CD4-positive, alpha-beta T cell treated with Interleukin-10 for 1 hour (primary cell): ENCODE measurements at regions not wholly inside any gene's neighbourhood (a gene's known extent, or its start where the extent isn't known, plus 50 kb on each side); places are given as distances from the start of the nearest gene placed in this dataset.

ENCODE experiments used
- DNase-seq: peaks from one replicate; pipeline ENCODE4 v3.0.0-alpha.2; 2020

DNA sequence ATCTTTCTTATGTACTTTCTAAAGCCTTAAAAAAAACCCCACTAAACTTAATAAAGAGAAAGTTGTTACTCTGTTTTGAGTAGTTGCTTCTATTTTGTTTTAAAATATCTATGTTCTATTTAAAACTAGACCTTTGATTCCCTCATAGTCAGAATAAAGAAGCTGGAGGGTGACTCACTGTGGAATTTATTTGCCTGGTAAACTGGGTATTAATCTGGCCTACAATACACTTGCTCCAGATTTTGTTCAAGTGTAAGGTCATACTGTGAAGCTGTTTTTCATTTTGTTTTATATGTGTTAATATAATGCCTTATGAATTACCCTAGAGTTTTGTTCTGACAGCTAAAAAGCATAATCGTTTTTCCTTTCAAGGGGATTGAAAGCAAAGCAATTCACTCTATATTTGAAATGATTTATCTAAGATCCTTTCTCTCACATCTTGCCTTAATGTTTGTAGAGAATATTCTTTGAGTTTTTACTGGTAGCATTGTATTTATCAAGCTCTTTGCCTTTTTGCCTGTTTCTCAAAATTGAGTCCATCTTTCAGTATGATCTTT, 277.4 kb upstream of the PITX2 start:
- no peak for DNase-seq

DNA sequence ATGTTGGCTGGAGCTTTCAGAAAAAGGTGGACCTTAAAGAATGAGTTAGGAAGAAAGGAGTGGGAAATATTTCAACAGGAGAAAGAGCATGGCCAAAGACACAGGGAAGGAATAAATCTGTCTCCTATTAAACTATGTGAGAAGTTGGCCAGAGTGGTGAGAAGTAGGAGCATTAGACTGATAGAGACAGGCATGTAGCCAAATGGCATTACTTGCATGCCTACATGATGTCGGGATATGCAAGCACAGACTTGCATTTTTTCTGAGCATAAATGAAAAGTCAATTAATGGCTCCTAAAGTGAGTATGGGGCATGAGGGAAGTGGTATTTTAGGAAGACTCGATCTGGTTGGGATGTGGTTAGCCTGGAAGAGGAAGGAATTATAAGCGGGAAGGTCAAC, 279.6 kb upstream of the PITX2 start:
- DNase-seq = no peak

DNA sequence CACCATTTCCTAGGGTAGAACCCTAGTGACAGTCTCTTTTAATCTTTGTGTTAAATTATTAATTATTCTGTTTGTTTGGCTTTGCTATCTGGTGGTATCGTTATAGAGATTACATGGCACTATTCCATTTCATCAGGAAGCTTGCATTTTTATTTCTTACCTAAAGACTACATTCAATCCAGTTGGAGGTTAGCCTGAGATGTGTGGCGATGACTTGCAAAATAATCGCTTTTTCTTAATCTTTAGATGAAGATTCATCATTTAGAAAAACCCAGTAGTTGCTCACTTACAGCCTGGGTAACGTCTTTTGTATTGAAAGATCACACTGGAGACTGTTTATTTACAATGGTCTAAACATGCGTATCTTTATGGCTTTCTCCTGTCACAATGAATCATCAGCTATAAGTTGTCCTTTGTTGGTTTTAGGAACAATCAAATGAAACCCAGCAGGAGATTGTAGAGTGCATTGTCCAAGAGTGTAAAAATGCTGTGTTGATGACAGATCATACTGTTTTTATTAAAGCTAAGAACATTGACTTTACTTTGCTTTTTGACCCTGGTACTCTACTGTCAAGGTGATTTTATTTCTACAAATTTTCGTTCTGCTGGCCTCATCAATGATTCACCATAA, 281.7 kb upstream of the PITX2 start:
- no peak for DNase-seq

DNA sequence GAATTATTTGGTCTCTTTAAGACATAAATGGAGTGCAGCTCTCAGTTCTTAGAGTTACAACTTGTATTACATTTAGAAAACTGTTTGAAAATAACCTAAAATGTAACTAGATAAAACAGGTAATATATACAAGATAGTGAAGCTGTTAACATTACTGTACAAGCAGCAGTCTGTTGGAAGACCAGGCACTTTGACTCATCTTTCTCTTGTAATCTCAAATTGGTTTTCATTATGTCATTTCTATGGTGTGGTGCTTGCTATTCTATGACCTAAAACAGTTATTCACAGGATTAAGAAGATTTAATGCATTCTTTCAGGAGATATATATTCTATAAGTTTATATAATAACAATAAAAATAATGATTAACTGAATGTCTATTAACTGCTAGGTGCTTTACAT, 282.5 kb upstream of the PITX2 start:
- DNase-seq = no peak

DNA sequence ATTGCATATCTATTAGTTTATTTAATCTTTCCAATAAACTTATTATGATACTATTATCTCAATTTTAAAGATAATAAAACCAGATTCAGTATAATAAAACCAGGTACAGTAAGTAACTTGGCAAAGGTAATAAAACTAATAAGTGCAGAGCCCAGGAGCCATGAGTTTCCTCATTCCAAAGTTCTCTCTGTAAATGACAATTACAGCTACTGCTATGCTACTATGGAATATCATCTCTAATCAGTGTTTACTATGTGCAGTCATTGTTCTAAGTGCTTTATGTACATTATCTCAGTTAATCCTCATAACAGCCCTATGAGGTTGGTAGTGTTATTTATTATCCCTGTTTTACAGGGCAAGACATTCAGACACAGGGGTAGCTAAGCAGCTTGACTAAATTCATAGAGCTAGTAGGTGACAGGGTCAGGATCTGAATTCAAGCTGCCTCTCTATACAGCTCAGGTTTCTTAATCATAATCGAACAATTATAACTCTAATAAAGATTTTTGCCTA, 285.0 kb upstream of the PITX2 start:
- DNase-seq = no peak

DNA sequence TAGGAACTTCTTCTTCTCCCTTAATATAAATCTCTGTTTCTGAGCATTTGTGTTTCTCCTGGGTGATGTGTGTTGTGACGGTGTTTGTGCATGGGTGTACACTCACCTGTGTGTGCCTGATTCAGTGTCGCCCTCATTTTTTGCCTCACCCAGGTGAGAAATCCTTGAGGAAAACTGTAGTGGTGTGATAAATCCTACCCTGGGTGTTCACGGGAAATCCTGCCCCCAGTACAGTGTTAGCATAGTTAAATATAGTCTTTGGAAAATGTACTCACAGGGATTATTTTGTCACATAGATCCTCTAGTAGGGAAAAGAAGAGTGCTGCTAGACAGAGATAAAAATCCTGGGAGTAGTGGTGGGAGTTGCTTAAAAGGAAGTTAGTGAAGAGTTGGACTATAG, 291.9 kb upstream of the PITX2 start:
- DNase-seq = no peak

DNA sequence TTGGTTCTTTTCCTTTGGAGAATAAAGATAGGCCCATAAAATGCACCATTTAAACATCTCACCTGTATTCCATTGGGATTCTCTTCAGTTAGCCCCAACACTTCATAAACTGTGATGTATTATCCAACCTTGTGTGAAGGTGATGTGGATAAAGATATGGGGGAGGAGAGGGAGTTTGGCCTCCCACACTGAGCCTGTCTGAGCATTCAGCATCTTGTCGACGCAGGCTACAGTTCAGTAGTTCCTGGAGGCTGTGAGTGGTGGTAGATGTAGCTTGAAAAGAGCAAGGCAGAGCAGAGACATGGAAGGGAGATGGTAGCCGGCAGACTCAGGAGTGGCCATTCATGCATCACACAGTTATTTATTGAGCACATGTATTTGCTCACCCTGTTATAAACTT, 292.4 kb upstream of the PITX2 start:
- no peak for DNase-seq

DNA sequence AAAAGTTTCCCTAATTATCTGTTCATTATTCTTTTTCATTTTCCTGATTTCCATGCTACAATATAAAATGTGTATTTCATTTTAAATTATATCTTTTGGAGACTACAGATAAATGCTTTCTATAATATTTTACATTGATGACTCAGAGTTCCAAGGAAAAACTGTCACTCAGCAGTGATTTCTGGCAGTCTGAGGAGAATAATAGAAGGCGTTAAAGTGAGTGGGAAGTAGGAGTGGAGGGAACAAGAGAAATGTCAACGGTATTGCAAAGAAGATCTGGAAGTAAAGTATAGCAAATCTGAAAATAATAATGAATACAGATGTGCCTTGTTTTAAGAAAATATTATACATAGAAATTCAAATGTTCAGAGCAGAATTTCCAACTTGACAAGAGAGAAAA, 293.6 kb upstream of the PITX2 start:
- no peak for DNase-seq

DNA sequence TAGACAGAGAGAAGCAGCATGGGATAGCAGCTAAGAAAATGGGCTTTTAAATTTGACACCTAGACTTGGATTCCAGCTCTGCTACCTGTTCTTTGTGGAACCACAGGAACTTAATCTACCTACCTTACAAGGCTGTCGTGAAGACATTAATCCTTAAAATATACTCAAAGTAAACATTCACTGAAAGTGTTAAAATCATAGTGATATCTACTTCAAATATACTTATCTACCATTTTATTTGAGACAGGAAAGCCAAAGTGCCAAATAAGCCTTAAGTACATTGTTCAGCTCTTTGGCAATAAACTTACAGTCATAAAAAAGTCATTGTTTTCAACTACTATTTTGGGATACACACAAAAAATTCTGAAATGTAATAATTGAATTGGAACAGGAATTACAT, 295.0 kb upstream of the PITX2 start:
- no peak for DNase-seq

DNA sequence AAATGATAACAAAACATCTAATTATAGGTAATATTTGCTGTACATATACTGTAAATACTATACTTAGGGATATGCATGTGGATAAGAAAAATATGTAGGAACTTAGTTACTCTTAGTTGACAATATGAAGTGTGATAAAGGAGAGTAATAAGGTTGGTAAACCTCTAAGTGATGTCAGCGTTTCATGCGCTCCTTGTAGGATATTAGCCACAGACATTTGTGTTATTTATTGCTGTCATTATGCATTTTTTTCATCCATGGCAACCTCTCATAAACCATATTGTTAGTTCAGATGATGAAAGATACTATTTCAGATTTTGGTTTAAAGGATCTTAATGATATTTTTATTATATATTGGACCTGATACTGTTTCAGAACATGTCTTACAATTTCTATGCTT, 298.1 kb upstream of the PITX2 start:
- no peak for DNase-seq

DNA sequence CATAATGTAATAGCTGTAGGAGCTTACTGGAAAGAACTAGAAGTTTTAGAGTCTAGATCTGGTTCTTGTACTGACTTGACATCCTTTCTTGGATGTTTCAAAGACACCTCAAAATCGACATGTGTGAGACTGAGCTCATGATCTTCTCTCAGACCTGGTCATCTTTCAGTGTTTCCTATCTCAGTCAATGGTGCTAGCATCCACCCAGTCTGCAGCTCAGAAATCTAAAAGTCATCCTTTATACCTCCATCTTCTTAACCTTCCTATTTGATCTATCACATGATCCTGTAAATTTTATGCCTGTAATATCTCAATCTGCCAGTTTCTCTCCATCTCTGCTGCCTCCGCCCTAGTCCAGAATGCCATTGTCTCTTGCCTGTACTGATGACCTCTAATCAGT, 301.9 kb upstream of the PITX2 start:
- no peak for DNase-seq

DNA sequence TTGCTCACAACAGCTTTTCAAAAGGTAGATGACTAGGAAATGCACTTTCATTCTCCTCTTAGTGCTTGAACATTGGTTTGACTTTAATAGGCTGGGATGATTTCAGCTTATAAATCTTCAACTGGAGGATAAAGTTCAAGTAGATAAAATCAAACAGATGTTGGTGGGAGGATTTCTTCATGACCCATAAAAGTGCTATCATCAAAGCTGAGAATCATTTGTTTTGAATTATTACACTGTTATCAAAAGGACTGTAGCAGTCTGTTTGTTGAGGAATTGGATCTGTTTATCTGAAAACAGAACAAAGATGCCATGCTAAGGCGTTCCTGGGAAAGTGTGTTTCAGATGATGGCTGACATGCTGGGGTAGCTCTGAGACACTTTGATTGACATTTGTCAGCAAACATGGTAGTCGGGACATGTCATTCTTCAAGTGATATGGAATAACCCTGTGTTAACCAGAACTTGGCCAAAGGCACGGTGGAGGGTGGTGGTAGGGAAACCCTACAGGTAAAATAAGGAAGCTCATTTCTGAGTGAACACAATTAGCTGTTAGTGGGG, 304.0 kb upstream of the PITX2 start:
- DNase-seq = no peak

DNA sequence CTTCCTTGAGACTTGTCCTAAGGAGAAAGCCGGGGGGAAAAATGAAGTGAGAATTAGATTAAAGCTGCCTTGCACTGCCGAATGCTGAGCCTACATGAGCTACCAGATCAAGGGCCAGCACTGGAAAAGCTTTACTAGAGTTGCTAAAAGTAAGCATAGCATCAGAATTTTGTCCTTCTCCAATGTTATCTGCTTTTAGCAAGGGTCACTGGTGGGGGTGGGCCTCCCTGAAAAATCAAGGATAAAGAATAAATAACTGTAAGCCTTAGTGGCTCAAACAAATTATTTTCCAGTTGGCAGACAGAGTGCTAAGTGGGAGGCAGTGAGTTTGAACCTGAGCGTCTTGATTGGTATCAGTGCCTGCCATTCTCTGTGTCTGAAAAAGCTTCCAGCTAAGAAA, 310.5 kb upstream of the PITX2 start:
- no peak for DNase-seq

DNA sequence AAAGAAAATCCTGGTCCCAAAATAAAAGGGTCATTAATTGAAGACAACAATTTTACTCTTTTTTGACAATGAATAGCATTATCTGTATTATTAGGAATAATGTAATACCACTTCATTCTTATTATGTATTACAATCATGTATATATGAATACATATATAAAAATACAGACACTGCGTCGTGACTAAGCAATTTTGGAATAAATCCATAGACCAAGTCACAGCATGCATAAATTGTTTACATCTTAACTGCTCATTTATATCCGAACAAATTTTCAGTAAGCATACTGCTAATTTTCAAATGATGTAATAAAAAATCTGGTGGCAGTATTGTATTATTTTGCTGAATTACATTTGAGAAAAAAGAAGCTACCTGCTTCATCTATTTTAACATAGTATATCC, 321.6 kb upstream of the PITX2 start:
- no peak for DNase-seq

DNA sequence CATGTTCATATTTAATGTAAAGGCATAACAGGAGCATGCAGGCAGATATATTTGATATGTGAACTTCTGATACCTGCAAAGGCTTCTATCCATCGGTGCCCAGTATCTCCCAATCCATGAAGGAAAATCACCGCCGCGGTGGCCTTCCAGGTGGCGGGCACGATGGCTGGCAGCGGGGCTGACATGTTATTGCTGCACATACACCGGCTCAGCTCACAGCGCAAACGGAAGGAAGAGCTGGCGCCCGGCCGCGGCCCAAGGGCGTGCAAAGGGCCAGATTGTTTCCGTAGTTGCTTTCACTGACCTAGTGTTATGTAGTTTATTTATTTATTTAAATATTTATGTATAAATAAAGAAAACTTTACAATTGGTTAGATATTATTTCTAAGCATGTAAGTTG, 322.7 kb upstream of the PITX2 start:
- DNase-seq = no peak

DNA sequence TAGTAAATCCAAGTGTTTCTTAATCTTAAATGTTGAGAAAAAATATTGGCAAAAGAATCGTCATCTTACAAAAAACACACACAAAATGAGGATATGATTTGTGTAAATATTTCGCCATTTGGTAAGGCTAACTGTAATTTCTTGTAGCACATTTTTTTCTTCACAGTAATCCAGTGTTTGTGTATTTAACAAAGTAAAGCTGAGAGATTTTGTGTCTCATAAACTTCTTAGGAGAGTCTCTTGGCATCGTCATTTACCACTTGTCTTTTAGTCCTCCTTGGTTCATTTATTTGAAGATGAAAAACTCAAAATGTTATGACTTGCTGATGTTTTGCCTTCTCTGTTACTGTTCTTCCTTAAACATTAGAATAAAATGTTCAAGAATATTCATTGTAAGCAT, 326.7 kb upstream of the PITX2 start:
- DNase-seq = no peak

DNA sequence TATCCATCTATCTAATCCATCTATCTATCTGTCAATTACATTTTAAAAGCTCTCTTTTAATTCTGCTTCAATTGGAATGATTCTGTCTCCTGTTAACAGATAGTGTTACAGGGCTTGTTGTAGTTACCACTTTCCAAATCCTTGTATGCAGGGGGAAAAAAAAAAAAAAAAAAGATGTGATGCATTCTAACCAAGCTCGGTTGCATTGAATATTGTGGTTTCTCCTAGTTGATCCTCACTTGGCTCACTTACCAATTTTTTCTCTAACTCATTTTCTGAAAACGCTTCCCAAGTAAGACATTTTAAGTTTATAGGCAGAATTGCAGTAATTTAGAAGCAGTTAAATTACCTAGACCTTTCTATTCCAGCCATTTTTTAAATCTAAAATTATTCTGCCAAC, 327.9 kb upstream of the PITX2 start:
- DNase-seq = no peak

DNA sequence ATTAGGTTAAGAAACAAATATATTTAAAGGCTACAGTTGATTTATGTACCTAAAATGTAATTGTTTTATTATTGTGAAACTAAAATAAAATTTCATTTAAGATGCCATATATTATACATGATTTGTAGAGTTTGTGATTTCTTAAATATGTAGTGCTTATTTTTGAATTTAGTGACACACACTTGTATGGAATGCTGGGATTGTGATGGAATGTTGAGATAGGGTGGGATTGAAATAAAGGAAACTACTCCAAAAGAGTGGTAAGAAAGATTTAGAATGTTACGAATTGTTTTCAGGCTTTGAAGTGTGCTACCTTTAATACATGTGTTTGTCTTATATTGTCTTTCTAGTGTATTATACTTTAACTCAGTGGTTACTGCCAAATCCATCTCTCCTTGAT, 330.3 kb upstream of the PITX2 start:
- no peak for DNase-seq

DNA sequence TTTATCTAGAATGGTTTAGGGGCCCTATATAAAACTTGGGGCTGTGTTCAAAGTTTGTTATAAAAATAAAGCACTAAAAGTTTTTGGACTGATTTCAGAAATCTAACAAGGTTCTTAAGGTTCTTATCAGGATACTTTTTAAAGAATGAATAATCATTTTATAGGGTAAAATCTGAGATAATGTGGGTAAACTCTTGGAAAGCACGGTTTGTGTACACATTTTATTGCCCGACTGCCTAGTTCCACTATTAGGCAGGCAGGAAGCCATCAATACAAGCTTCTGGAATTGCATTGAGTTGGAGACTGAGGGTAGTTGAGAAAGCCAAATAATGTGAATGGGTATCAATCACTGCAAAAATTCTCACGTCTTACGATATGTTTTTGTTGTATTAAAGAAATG, 331.0 kb upstream of the PITX2 start:
- no peak for DNase-seq

DNA sequence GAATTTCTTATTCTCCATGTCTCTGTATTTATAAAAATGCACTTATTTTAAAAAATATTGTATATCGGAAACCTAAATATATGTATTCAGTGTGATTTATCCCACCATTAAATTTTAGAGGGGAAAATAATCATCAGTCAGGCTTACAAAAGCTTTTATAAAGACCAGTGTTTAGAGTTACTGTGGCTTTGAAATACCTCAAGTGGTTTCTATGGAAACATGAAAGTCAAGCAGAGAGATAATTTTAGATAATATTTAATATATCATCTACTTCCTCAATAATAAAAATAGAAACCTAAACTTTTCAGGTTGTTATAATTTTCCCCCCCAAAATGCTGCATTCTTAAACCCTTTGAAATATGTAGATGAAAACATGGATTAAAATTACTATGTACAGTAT, 332.9 kb upstream of the PITX2 start:
- DNase-seq = no peak

DNA sequence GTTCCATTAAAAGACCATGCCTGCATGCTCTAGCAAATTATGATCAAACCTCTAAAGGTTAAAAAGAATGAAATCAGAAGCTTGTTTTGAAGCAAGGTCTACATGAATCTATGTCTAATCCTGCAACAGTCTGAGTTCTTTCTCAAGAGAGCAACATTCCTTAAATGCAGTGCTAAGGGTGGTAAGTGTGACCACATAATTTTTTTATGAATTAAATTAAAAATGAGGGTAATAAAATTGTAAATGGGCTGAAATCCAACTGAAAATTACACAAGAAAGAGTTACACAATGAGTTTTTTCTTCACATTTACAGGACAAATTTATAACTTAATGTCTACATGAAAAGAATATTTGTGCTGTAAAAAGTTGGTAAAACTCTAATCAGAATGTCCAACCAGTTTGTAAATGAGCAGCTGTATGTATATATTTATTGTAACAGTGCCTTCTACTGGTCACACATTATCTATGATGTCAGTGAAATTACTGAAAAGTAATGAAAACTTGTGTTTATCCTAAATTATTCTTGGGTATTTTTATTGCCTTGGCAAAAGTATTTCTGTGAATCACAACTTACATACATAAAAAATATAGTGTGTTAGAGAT, 336.3 kb upstream of the PITX2 start:
- DNase-seq = no peak

DNA sequence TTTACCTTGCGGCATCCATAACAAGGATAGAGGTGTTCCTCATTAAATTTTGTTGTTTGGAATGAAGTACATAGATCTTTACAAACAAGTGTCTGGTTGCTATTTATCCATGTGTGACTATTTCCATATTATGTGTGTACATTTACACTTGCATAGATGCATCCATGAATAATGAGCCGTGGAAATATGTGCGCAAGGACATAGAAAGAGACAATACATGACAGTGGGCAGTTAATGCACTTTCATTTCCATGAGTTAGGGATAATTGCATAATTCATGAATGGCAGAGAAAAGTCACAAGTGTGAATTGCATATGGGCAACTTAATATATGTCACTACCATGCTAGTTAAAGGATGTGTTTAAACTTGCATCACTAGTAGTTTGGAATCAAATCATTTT, 338.2 kb upstream of the PITX2 start:
- no peak for DNase-seq

DNA sequence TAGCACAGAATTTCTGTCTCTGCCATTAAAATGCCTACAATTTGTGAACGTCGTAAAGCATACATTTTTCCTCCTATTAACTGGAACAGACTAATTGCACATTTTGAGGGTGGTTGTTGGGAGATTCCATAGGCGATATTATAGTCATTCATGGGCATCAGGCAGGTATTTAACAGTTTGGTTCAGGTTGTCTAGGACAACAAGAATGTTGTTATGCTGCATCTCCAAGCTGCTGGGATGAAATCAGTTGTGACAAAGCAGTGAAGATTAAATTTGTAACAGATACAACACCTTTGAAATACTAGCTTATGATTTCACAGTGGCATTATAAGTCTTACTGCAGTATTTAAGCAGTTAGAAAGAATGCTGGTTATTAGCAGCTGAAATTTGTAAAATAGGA, 339.7 kb upstream of the PITX2 start:
- no peak for DNase-seq

DNA sequence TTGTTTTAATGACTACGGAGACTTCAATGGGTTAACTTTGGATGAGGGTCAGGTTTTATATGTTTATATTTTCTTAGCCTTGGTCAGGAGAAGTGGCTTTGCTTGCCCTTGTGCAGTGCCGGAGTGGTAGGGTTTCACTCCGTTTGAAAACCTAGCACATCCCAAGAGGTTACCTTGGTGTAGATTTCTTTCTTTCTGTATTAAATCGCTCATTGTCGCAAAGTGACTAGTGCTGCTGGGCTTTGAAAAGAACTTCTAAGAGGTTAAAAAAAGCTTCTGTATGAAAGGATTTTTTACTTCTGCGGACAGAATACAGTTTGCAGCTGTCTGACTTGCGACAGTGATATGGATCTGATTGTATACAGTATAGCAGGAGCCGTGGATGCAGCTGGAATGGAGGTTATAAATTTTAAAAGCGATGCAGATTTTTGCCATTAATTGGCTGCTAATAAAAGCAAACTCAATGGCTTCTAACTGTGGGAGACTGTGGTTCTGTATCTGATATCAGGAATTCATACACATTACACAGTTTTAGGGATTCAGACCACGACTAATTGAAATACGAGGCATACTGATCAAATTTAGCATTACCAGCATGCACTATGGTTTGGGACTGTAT, 340.9 kb upstream of the PITX2 start:
- no peak for DNase-seq
